ENCODE measurements at regions not wholly inside any gene's neighbourhood (a gene's known extent, or its start where the extent isn't known, plus 50 kb on each side); places are given as distances from the start of the nearest gene placed in this dataset.

DNA sequence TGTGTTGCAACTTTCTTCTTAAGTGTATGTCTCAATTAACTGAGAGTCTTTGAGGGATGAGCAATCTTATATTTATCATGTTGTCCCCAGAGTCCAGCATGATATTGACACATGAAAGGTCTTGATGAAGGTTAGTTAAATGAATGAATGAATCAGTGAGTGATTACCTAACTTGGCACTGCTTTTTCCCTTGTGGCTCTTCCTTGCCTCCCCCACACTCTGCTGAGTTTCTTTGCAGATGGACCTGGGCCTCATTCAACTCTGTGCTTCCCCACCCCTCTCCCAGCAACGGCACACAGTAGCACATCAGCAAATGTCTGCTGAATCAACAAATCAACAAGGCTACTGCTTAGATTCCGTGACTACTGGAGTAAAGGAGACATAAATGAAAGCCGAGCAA lies 235.1 kb upstream of the CXCL12 start:
- DNase-seq (ENCODE audit: low spot score), result peak; percentile 21

DNA sequence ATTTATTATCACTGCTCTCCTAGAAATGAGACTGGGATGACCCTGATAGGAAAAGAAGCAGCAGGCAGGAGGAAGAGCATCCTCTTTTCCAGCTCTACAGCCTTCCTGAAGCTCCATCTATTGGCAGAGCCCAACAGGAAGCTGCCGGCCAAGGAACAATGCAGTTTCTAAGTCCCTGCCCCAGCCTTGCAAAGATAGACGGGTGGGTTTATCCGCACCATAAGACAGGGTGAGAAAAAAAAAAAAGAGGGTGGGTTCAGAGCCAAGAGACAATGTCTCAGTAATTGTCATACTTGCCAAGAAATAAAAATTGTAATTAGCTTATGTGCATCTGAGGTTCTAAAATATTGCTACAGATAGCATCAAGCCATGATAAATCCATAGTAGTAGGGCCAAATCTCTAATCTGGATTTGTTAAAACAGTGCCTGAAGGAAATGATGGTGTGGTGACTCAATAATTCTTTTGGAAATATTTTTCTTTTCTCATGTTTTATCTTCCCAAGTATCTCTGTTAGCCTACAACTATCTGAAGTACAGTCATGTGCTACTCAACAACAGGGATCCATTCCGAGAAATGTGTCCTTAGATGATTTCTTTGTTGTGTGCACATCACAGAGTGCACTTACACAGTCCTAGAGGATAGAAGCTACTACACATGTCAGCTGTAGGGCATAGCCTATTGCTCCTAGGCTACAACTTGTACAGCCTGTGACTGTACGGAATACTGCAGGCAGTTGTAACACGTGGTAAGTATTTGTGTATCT lies 242.9 kb upstream of the CXCL12 start:
- peak; percentile 47 for DNase-seq (ENCODE audit: low spot score)

DNA sequence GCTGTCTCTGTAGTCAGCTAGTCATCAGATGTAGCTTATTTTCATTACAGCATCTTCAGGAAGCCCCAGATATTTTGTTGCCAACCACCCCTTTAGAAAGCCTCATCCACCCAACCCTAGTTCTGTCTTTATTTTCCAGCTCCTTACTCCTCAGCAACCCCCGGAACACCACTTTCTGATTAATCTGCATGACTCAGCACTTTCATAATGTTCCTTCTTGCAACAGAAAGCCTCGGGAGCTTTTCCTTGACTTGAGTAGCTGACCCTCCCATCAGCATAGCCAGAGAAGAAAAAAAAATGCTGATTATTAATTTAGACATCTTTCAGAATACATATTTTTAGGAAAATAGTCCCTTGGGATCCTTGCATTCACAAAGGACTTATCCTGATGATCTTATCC lies 244.0 kb upstream of the CXCL12 start:
- DNase-seq (ENCODE audit: low spot score), result peak; percentile 75

DNA sequence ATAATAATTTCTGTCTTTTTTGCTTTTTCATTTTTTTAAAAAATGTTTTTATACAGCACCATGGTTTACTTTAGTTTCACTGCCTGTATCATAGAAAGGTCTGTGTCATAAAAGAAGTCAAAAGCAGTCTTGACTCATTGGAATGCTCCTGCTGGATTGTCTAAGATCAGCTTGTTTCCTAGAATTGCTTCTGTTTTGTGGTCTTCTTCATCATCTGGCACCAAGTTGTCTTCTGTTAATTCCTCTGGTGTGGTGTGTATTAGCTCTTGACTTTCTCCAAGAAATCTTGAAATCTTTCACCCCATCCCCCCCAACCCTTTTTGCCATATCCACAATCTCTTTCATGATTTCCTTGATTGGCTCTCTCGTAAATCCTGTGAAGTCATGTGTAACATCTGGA lies 250.3 kb upstream of the CXCL12 start:
- DNase-seq (ENCODE audit: low spot score), result no peak

DNA sequence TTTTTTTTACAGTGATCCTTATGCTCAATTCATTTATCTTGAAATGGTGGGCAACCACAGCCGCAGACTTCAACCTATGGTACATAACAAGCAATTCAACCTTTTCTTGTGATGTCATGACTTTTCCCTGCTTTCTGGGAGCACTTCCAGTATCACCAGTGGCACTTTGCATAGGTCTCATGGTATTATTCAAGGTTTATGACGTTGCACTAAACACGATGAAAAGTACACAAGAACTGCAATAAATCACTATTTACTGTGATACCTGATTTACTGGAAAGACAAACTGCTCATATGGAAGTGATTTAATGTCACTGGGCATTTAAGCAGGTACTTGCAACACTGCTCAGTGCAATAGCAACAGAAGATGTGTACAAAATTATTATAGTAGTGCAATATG lies 251.7 kb upstream of the CXCL12 start:
- no peak for DNase-seq (ENCODE audit: low spot score)

DNA sequence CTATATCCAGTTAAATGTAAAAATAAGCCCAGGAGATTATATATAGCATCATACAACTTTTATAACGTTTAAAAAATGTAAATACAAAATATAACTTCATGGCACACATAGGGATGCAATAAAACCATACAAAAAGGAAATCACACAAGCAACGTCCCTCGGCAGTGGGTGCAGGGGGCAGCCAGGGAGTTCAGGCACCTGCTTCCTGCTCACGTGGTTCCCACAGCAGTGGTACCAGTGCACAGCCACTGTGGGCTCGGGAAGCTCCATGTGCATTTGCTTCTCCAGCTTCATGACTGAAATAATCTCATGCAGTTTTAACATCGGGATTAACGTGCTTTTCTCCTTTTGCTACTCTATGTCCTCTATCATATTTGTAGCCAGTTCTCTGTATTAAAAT lies 255.5 kb upstream of the CXCL12 start:
- DNase-seq (ENCODE audit: low spot score), result no peak

DNA sequence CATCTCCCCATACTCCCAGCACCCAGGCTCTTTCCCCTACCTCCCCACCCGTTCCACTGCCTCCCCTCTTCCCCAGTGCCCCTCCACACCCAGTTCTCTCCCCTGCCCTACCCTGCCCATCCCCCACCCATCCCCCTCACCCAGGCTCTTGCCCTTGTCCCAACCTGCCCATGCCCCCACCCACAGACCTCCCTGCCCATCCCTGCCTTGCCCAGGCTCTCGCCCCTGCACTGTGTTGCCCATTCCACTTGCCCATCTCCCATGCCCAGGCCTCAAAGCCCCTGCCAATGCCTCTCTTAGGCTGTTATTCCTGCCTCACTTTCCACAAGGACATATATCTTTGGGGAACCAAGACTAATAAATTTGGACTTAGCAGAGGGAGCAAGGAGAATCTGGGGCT lies 262.6 kb upstream of the CXCL12 start:
- no peak for DNase-seq (ENCODE audit: low spot score)

DNA sequence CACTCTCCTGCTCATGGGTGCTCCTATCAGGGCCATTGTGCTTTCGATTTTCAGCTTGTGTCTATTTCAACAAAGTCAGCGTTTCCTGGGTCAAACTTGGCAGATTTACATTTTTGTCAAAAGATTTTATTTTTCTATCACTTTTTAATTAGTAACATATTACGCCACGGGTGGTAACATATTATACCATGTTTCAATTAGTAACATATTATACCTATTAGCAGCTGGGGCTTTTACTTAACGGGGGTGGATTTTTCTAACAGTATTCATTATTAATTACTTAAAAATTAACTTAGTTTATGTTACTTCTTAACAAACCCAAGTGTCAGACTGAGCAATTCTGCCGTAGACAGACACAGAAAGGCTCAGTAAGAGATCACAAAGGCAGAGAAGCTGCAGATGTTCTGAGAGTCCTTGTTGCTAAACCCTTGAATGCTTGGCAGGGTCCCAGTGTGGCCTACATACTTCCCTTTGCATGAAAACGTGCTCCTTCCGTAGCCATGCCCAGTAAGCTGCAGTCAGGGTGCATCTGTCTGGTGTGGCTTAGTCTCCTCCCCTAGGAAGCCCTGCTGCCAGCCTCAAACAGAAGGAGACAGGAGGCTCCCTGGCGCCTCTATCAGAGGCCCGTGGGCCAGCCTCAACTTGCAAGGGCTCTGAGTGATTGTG lies 263.1 kb upstream of the CXCL12 start:
- DNase-seq (ENCODE audit: low spot score), result peak; percentile 78

DNA sequence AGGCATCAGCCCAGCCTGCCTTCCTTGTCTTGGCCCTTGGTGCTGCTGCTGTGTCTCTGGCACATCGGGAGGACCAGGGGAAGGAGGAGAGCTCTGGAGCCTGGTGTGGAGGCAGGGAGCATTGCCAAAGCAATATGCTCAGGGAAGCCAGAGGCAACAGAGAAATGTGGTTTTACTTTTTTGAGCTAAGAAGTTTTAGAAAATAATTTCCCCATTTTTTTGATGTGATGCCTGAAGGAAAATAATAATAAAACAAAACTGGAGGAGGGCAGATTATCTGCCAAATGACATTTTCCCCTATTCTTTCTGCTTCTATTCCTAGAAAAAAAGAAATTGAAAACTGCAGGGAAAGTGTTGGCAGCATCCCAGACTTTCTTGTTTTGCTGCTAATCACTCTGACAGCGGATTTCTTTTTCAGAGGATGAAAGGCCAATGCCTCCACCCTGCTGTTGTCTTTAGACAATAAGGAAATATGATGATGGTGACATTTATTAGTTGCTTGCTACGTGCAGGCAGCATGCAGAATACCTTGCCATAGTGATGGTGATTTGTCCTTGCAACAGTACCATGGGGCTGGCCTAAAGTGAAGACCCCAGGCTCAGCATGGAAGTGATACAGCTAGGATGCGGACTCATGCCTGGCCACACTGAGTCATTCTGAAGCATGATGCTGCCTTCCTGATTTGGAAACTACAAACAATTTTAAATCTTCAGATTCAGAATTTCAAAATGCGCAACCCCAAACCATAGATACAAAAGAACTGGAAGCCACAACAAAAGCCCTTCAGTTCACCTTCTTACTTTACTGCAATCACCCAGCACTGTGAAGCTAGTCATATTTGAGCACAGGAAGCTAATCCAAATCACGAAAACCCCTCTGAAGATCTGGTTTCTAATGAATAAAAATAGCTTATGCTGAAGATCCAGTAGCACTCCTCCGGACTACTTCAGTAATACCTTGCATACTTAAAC lies 260.2 kb upstream of the TMEM72 start:
- DNase-seq (ENCODE audit: low spot score), result peak; percentile 43

DNA sequence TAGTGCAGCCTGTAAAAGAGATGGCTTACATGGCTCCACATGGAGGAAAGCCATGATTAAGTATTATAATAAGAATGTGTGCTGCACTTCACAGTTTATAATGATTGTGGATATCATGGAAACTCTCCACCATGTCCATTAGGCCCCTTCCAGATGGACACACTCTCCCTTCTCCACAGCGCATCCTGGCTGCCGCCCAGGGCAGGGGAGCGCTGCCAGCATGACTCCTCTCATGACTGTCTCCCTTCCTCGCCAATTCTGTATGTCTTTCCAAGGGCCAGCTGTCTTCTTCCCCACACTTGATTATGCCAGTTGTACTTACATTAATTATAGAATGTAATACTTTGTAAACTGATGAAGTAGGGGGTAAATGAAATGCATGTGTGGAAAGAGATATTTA lies 259.3 kb upstream of the TMEM72 start:
- DNase-seq (ENCODE audit: low spot score), result peak; percentile 72

DNA sequence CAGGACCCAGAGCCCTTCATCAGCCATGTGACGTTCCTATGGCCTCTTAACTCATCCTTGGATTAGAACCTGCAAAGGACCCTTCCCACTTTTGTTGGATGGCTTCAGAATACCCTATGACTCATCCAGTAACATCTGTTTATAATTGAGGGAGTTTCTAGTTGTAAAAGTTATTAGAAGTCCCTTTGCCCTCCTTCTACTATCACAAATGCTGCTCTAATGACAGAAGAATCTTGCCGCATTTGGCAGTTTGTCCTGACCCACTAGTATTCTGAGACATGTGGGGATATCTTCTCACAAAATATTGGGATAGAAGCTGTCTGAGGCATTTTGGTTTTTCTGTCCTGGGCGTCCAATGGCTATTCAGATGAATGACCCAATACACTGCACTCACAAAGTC lies 251.8 kb upstream of the TMEM72 start:
- no peak for DNase-seq (ENCODE audit: low spot score)

DNA sequence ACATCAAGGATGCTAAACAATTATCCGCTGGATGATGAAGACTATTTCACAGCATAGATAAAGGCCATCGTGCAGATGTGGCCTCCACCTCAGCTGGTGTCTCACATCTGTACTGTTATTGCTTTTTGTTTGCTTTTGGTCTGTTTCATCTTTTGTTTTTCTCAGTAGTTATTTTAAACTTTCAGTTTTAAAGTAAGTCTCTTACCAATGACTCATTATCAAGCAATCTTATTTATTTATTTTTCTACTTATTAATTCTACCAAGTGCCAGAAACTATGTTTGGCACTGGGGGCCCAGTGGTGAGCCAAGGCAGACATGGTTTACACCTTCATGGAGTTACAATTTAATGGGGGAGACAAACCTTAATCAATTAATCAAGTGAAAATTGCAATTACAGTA lies 250.9 kb upstream of the TMEM72 start:
- DNase-seq (ENCODE audit: low spot score), result peak; percentile 33

DNA sequence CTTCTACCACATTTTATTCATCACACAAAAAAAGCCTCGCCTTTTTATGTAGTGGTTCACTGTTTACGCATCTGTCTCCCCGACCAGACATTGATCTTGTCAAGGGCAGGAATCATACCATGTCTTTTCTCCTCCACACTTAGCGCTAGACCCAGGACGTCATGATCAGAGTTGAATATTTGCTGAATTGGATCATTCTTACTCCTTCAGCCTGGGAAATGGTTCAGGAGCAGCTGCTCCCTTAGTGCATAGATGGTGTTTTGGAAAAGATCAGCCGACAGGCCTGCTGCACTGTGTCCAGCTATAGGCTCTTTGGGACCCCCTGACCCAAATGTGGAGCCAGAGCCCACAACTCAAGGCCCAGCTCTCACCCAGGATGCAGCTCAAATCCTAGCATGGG lies 249.1 kb upstream of the TMEM72 start:
- DNase-seq (ENCODE audit: low spot score), result no peak

DNA sequence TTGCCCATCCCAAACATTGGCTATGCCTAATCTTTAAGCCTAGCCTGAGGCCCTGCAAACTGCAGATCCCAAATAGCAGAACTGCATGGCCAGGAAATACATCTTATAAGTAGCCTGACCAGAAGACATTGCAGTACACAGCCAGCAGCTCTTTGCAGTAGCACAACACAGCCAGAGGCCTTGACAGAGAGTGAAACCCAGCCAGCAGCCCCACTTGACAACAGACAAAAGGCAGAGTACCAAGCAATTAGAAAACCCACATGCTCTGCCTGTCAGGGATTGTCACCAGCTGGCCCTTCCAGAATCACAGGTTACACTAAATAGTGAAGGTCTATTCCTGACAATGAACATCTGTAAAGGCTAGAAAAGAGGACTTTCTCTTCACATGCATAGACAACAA lies 242.8 kb upstream of the TMEM72 start:
- DNase-seq (ENCODE audit: low spot score), result no peak

DNA sequence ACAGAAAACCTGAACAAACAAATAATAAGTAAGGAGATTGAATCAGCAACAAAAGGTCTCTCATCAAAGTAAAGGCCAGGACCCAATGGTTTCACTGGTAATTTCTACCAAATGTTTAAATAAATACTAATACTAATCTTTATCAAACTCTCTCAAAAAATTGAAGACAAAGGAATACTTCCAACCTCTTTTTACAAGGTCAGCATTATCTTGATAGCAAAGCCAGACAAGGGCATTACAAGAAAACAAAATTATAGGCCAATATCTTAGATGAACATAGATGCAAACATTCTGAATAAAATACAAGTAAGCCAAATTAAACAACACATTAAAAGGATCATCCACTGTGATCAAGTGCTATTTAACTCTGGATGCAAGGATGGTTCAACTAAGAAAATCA lies 239.8 kb upstream of the TMEM72 start:
- DNase-seq (ENCODE audit: low spot score), result no peak

DNA sequence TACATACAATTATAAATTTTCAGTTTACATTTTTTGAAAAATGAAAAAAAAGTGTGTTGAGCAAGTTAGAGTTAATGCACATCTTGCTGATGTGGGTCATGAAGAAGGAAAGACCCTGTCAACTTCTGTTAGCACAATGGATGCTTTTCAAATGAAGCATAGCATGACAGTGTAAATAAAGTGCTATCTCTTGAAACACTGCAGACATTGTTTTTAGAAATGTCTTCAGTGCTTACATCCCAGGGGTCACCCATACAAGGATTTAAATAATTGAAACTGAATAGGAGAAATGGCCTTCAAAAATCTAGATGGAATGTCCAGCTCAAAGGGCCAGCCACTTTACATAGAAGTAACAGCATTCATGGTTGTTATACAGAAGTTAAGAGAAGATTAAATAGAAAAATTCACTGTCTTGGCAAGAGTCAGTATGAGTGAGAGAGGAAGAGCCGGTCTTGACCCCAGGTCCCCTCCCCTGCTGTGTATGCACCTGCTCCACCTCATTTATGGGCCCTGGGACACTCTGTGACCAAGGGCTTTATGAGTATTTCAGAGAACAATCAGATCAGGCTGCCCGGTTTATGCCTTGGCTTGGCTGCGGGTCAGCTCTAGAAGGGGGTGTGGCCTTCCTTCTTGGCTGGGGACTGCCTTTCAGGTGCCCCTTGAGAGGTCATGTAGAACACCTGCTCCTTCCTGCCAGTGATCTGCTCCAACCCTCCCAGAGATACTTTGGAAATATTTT lies 237.7 kb upstream of the TMEM72 start:
- DNase-seq (ENCODE audit: low spot score), result no peak

DNA sequence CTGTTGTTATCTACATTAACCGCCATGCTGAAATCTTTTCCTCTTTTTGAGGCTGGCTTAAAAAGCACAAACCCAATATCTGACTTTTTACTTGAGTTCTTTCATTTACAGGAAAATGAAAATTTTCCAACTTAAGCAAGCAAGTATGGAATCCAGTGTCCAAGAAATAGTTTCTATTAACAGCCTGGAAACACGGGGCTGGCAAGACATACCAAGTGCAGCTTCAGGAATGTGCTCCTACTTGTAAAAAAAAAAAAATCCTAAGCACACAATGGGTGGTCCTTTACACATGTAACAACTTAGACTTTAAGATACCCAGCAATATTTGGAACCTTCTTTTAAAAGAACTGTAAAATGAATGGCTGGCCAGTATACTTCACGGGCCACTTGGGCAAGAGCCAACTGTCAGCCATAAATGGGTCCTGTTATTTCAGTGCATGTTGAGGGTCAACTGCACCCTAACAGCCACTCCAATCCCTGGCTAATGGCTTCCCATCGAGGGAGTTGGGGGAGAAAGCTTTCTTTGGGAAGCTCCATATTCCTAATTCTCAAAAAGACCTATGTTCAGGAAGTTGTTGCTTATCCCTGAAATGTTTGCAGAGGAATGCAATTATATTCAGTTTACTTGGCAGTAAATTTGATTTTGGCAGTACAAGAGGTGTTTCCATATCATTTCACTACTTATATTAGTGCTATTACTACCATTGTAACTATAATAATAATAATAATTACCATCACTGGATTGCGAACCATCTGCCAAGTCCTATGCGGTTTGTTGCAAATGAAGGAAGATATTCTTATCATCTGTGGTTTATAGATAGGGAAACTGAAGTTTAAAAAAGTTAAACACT lies 236.4 kb upstream of the TMEM72 start:
- DNase-seq (ENCODE audit: low spot score), result no peak

DNA sequence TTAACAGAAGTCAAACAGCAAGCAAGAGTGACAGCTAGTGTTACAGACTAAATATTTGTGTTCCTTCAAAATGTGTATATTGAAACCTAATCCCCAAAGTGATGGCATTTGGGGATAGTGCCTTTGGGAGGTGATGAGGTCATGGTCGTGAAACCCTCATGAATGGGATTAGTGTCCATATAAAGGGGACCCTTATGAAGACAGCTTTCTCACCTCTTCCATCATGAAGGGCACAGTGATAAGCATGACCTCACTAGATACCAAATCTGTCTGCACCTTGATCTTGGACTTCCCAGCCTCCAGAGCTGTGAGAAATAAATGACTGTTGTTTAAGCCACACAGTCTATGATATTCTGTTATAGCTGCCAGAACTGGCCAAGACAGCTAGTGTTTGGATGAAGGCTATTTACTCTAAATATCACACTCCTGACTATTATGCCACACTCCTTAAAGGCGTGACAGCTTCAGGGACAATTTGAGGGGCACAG lies 235.7 kb upstream of the TMEM72 start:
- DNase-seq (ENCODE audit: low spot score), result no peak

DNA sequence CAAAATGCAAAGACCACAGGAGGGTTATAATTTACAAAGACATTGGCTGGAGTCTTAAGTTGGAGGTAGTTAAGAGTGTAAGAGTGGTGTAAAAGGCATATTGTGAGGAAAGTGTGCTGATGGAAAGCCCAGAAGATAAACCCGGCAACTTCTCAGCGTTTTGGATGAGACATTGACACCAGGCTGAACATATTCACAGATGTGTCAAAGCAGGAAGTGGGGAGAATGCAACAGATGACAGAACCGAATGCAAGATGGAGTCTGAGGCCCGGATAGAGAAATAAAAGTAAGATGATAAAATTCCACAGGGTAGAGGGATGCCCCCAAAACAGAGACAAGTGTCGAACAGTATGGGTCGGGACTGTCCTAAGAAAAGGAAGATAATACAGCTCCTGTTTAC lies 230.4 kb upstream of the TMEM72 start:
- no peak for DNase-seq (ENCODE audit: low spot score)

DNA sequence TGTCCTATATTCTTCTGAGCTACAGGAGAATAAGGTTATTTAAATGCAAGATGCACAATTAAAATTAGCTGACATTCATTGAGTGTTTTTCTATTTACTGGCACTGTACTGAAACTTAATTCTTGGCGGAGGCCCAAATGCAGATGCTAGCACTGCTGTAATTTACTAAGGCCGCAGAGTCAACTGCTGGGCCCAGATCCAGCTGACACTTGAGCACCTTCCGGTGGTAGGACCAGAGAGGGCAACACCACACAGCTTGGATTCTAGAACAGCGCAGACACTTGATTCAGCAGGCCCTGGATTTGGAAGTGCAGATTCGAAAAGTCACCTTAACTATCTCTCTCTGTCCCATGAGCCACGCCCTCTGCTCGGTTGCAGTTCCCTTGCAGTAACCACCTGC lies 228.6 kb upstream of the TMEM72 start:
- DNase-seq (ENCODE audit: low spot score), result no peak

DNA sequence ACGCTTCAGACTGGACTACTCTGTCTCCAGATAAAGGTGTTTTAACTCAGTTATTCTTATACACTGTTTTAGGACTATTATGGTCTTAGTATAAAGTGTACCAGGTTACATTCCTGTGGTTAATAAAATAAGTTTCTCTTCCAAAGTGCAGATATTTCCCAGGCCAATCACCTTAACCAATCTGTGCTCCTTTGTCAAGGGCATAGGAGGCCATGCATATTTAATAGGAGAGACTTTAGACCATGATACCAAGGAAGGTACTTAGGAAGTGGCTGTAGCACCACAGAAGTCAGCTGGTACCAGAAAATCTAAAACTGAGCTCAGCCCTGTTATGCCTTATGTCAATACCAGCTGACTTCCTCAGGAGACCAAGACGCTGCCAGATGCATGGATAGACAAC lies 226.5 kb upstream of the TMEM72 start:
- no peak for DNase-seq (ENCODE audit: low spot score)
